IPS-18a (cell line): ENCODE measurements at regions not wholly inside any gene's neighbourhood (a gene's known extent, or its start where the extent isn't known, plus 50 kb on each side); places are given as distances from the start of the nearest gene placed in this dataset.
"Not testable (repeated sequence)": the region's sequence is repeated elsewhere in the genome, so short reads cannot be mapped to it uniquely, and the experiment has no call there.

ENCODE experiments used
- H3K27ac ChIP-seq: one replicate; pipeline ENCODE4 v1.5.1; 2013; ENCODE audit warnings: low read length
- H3K27me3 ChIP-seq: one replicate; pipeline ENCODE4 v1.6.1; 2013; ENCODE audit warnings: mild to moderate bottlenecking, low read length; ENCODE audit not compliant: control insufficient read depth, insufficient read depth
- H3K36me3 ChIP-seq: one replicate; pipeline ENCODE4 v1.6.1; 2013; ENCODE audit warnings: low read depth, low read length; ENCODE audit not compliant: control insufficient read depth
- H3K4me1 ChIP-seq: one replicate; pipeline ENCODE4 v1.6.1; 2013; ENCODE audit warnings: low read depth, low read length; ENCODE audit not compliant: control insufficient read depth
- H3K4me3 ChIP-seq: one replicate; pipeline ENCODE4 v1.5.1; 2013; ENCODE audit warnings: low read length
- H3K9ac ChIP-seq: one replicate; pipeline ENCODE4 v1.6.1; 2013; ENCODE audit warnings: mild to moderate bottlenecking, low read length, moderate library complexity
- H3K9me3 ChIP-seq: one replicate; pipeline ENCODE4 v1.6.1; 2013; ENCODE audit warnings: low read depth, low read length; ENCODE audit not compliant: control insufficient read depth

- Histone ChIP-seq H3K9me3 (no peaks in the 10 kb centered on the region), H3K9ac (no peak overlapping the region), H3K27ac (no peak overlapping the region), H3K27me3 (no peaks in the 10 kb centered on the region), H3K4me3 (no peak overlapping the region), H3K4me1 (no peaks in the 10 kb centered on the region), H3K36me3 (no peaks in the 10 kb centered on the region)
These were observed 74.3 kb upstream of the SLC7A14 start for GRCh38 chr3:170660139-170660538.

GRCh38 chr3:170657312-170657711 lies 71.4 kb upstream of the SLC7A14 start:
- H3K4me3 ChIP-seq = no peak overlapping the region
- no peak overlapping the region for H3K27ac ChIP-seq
- no peaks in the 10 kb centered on the region for H3K4me1 ChIP-seq
- no peaks in the 10 kb centered on the region for H3K27me3 ChIP-seq
- no peaks in the 10 kb centered on the region for H3K9me3 ChIP-seq
- no peaks in the 10 kb centered on the region for H3K36me3 ChIP-seq
- H3K9ac ChIP-seq = no peak overlapping the region

GRCh38 chr3:170656284-170656683 lies 70.4 kb upstream of the SLC7A14 start:
- Histone ChIP-seq H3K4me1 (no peaks in the 10 kb centered on the region), H3K9ac (no peak overlapping the region), H3K4me3 (no peak overlapping the region), H3K27me3 (no peaks in the 10 kb centered on the region), H3K36me3 (no peaks in the 10 kb centered on the region), H3K9me3 (no peaks in the 10 kb centered on the region), H3K27ac (no peak overlapping the region)

GRCh38 chr3:170653801-170654200 lies 67.9 kb upstream of the SLC7A14 start:
- H3K27me3 ChIP-seq = no peaks in the 10 kb centered on the region
- no peak overlapping the region for H3K4me3 ChIP-seq
- H3K27ac ChIP-seq = no peak overlapping the region
- no peaks in the 10 kb centered on the region for H3K36me3 ChIP-seq
- H3K9ac ChIP-seq = no peak overlapping the region
- H3K4me1 ChIP-seq = no peaks in the 10 kb centered on the region
- H3K9me3 ChIP-seq = no peaks in the 10 kb centered on the region

GRCh38 chr3:170651260-170651845 lies 65.5 kb upstream of the SLC7A14 start:
- H3K27ac ChIP-seq = no peak overlapping the region
- no peaks in the 10 kb centered on the region for H3K36me3 ChIP-seq
- H3K4me3 ChIP-seq = no peak overlapping the region

GRCh38 chr3:170650557-170650956 lies 64.7 kb upstream of the SLC7A14 start:
- H3K4me1 ChIP-seq, H3K27me3 ChIP-seq, H3K36me3 ChIP-seq, H3K27ac ChIP-seq, H3K9ac ChIP-seq, H3K4me3 ChIP-seq, H3K9me3 ChIP-seq: not testable (repeated sequence)

More at GRCh38 chr3:170651260-170651845, 65.5 kb upstream of the SLC7A14 start:
- Histone ChIP-seq H3K27me3 (no peaks in the 10 kb centered on the region), H3K4me1 (no peaks in the 10 kb centered on the region), H3K9me3 (no peaks in the 10 kb centered on the region), H3K9ac (no peak overlapping the region)

- Histone ChIP-seq H3K9me3 (no peaks in the 10 kb centered on the region), H3K4me3 (no peak overlapping the region), H3K27ac (no peak overlapping the region), H3K4me1 (no peaks in the 10 kb centered on the region), H3K36me3 (no peaks in the 10 kb centered on the region), H3K9ac (no peak overlapping the region), H3K27me3 (no peaks in the 10 kb centered on the region)
These were observed 58.8 kb upstream of the SLC7A14 start for GRCh38 chr3:170644711-170645110.

- no peaks in the 10 kb centered on the region for H3K27me3 ChIP-seq
- no peak overlapping the region for H3K27ac ChIP-seq
- no peak overlapping the region for H3K9ac ChIP-seq
- no peaks in the 10 kb centered on the region for H3K36me3 ChIP-seq
- no peaks in the 10 kb centered on the region for H3K4me1 ChIP-seq
- H3K9me3 ChIP-seq = no peaks in the 10 kb centered on the region
- H3K4me3 ChIP-seq = no peak overlapping the region
These were observed 58.0 kb upstream of the SLC7A14 start for GRCh38 chr3:170643831-170644230.

GRCh38 chr3:170642882-170643601 lies 57.2 kb upstream of the SLC7A14 start:
- Histone ChIP-seq H3K9me3 (no peaks in the 10 kb centered on the region), H3K4me1 (no peaks in the 10 kb centered on the region), H3K9ac (no peak overlapping the region), H3K4me3 (no peak overlapping the region), H3K27ac (no peak overlapping the region), H3K36me3 (no peaks in the 10 kb centered on the region), H3K27me3 (no peaks in the 10 kb centered on the region)

- Histone ChIP-seq H3K9ac (no peak overlapping the region), H3K27me3 (no peaks in the 10 kb centered on the region), H3K4me1 (no peaks in the 10 kb centered on the region), H3K27ac (no peak overlapping the region), H3K4me3 (no peak overlapping the region), H3K9me3 (no peaks in the 10 kb centered on the region), H3K36me3 (no peaks in the 10 kb centered on the region)
These were observed 55.8 kb upstream of the SLC7A14 start for GRCh38 chr3:170641510-170642236.

- no peaks in the 10 kb centered on the region for H3K27me3 ChIP-seq
- H3K9me3 ChIP-seq = no peaks in the 10 kb centered on the region
- no peaks in the 10 kb centered on the region for H3K36me3 ChIP-seq
- no peak overlapping the region for H3K9ac ChIP-seq
- H3K27ac ChIP-seq = no peak overlapping the region
- peaks cover 8% of the 10 kb centered on the region for H3K4me1 ChIP-seq
- no peak overlapping the region for H3K4me3 ChIP-seq
These were observed 54.9 kb upstream of the SLC7A14 start for GRCh38 chr3:170640737-170641171.
